ENCODE measurements at regions not wholly inside any gene's neighbourhood (a gene's known extent, or its start where the extent isn't known, plus 50 kb on each side); places are given as distances from the start of the nearest gene placed in this dataset.
"Not testable (repeated sequence)": the region's sequence is repeated elsewhere in the genome, so short reads cannot be mapped to it uniquely, and the experiment has no call there.

- DNase-seq (ENCODE audit: low read depth): no peak
Measured at GRCh38 chr13:52931131-52931530, 82.7 kb upstream of the PCDH8 start.

GRCh38 chr13:52929846-52930245 lies 81.4 kb upstream of the PCDH8 start:
- DNase-seq (ENCODE audit: low read depth): no peak

- no peak for DNase-seq (ENCODE audit: low read depth)
Measured at GRCh38 chr13:52926971-52927370, 78.5 kb upstream of the PCDH8 start.

GRCh38 chr13:52925775-52926285 lies 77.4 kb upstream of the PCDH8 start:
- no peak for DNase-seq (ENCODE audit: low read depth)

- DNase-seq (ENCODE audit: low read depth): no peak
Measured at GRCh38 chr13:52925251-52925650, 76.8 kb upstream of the PCDH8 start.

GRCh38 chr13:52924289-52925148 lies 76.1 kb upstream of the PCDH8 start:
- DNase-seq (ENCODE audit: low read depth): no peak

GRCh38 chr13:52922961-52923360 lies 74.5 kb upstream of the PCDH8 start:
- no peak for DNase-seq (ENCODE audit: low read depth)

GRCh38 chr13:52921194-52921593 lies 72.8 kb upstream of the PCDH8 start:
- no peak for DNase-seq (ENCODE audit: low read depth)

- no peak for DNase-seq (ENCODE audit: low read depth)
Measured at GRCh38 chr13:52916486-52916990, 68.1 kb upstream of the PCDH8 start.

GRCh38 chr13:52911340-52911739 lies 62.9 kb upstream of the PCDH8 start:
- DNase-seq (ENCODE audit: low read depth): no peak

GRCh38 chr13:52910318-52910717 lies 61.9 kb upstream of the PCDH8 start:
- DNase-seq (ENCODE audit: low read depth): not testable (repeated sequence)

- DNase-seq (ENCODE audit: low read depth): no peak
Measured at GRCh38 chr13:52906122-52906903, 57.9 kb upstream of the PCDH8 start.

GRCh38 chr13:52905701-52906100 lies 57.3 kb upstream of the PCDH8 start:
- DNase-seq (ENCODE audit: low read depth): no peak

- no peak for DNase-seq (ENCODE audit: low read depth)
Measured at GRCh38 chr13:52903320-52903719, 54.9 kb upstream of the PCDH8 start.

GRCh38 chr13:52899206-52899605 lies 50.8 kb upstream of the PCDH8 start:
- no peak for DNase-seq (ENCODE audit: low read depth)

Measured in Daoy (cell line).